ENCODE measurements at regions not wholly inside any gene's neighbourhood (a gene's known extent, or its start where the extent isn't known, plus 50 kb on each side); places are given as distances from the start of the nearest gene placed in this dataset.

- Histone ChIP-seq H3K9me3 (ENCODE audit: insufficient read depth, low read depth, low read length) (no peaks in the 10 kb centered on the region), H3K4me1 (ENCODE audit: insufficient read depth, low read length) (peaks cover 11% of the 10 kb centered on the region), H3K27ac (ENCODE audit: low read depth, low read length) (no peak overlapping the region), H3K9ac (ENCODE audit: low read depth, low read length) (no peak overlapping the region), H3K36me3 (ENCODE audit: insufficient read depth, low read length) (no peaks in the 10 kb centered on the region), H3K27me3 (ENCODE audit: insufficient read depth, low read length) (no peaks in the 10 kb centered on the region), H3K4me3 (ENCODE audit: low read length) (no peak overlapping the region)
- 84% methylated on average over 6 of the region's 8 CpGs for WGBS
Measured at GRCh38 chr4:175376287-175376977, 435.6 kb downstream of the GPM6A start.

GRCh38 chr4:175377203-175377602 is 434.9 kb downstream of the GPM6A start:
- no peaks in the 10 kb centered on the region for H3K9me3 ChIP-seq (ENCODE audit: insufficient read depth, low read depth, low read length)
- 97% methylated on average over 2 of the region's 2 CpGs for WGBS
- H3K27ac ChIP-seq (ENCODE audit: low read depth, low read length): no peak overlapping the region
- no peak overlapping the region for H3K4me3 ChIP-seq (ENCODE audit: low read length)
- H3K4me1 ChIP-seq (ENCODE audit: insufficient read depth, low read length): peaks cover 11% of the 10 kb centered on the region
- no peak overlapping the region for H3K9ac ChIP-seq (ENCODE audit: low read depth, low read length)
- no peaks in the 10 kb centered on the region for H3K36me3 ChIP-seq (ENCODE audit: insufficient read depth, low read length)
- H3K27me3 ChIP-seq (ENCODE audit: insufficient read depth, low read length): no peaks in the 10 kb centered on the region

DNA sequence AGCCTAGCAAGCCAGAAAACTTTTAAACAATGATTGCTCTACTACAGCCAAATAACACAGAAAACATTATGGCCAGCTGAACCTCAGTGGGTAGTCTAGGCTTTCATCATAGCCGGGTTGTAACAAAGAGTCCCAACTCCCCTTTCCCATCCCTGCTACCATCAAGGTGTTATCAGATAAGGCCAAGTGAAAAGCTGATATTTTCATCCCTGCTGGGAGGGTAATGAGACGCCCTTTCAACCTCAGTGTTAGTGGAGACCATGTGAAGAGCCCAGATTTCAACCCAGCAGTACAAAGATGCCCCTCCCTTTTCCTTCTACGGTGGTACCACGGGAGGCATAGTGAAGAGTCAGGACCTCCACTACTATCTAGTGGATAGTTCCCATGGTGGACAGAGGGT is 433.7 kb downstream of the GPM6A start:
- no peak overlapping the region for H3K9ac ChIP-seq (ENCODE audit: low read depth, low read length)
- H3K4me3 ChIP-seq (ENCODE audit: low read length): no peak overlapping the region
- no peak overlapping the region for H3K27ac ChIP-seq (ENCODE audit: low read depth, low read length)
- H3K36me3 ChIP-seq (ENCODE audit: insufficient read depth, low read length): no peaks in the 10 kb centered on the region
- no peaks in the 10 kb centered on the region for H3K9me3 ChIP-seq (ENCODE audit: insufficient read depth, low read depth, low read length)
- peaks cover 11% of the 10 kb centered on the region for H3K4me1 ChIP-seq (ENCODE audit: insufficient read depth, low read length)
- H3K27me3 ChIP-seq (ENCODE audit: insufficient read depth, low read length): no peaks in the 10 kb centered on the region
- 93% methylated on average over 4 of the region's 4 CpGs for WGBS

DNA sequence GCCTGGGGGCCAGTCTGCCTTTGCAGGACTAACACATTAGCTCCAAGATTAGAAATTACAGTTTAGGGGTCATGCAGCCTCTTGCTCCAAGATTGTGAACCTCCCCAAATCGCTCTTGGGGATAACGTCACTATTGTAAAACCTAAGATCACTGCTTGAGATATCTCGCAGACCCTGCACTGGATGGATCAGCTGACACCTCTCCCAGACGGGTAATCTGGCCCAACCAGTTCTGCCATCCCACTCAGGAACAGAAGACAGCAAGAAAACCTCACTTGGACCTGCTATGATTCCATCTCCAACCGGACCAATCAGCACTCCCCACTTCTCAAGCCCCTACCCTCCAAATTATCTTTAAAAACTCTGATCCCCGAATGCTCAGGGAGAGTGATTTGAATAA is 431.2 kb downstream of the GPM6A start:
- H3K9me3 ChIP-seq (ENCODE audit: insufficient read depth, low read depth, low read length): no peaks in the 10 kb centered on the region
- WGBS: 95% methylated on average over 6 of the region's 6 CpGs
- no peaks in the 10 kb centered on the region for H3K36me3 ChIP-seq (ENCODE audit: insufficient read depth, low read length)
- no peak overlapping the region for H3K9ac ChIP-seq (ENCODE audit: low read depth, low read length)
- H3K27me3 ChIP-seq (ENCODE audit: insufficient read depth, low read length): no peaks in the 10 kb centered on the region
- no peak overlapping the region for H3K27ac ChIP-seq (ENCODE audit: low read depth, low read length)
- H3K4me1 ChIP-seq (ENCODE audit: insufficient read depth, low read length): peaks cover 11% of the 10 kb centered on the region
- H3K4me3 ChIP-seq (ENCODE audit: low read length): no peak overlapping the region

- Histone ChIP-seq H3K36me3 (ENCODE audit: insufficient read depth, low read length) (no peaks in the 10 kb centered on the region), H3K9me3 (ENCODE audit: insufficient read depth, low read depth, low read length) (no peaks in the 10 kb centered on the region), H3K27ac (ENCODE audit: low read depth, low read length) (no peak overlapping the region), H3K9ac (ENCODE audit: low read depth, low read length) (no peak overlapping the region), H3K4me3 (ENCODE audit: low read length) (no peak overlapping the region), H3K4me1 (ENCODE audit: insufficient read depth, low read length) (peaks cover 4% of the 10 kb centered on the region; the same call in 1 of the 2 replicates), H3K27me3 (ENCODE audit: insufficient read depth, low read length) (no peaks in the 10 kb centered on the region)
- 95% methylated on average over 1 of the region's 1 CpG for WGBS
Measured at GRCh38 chr4:175385797-175386196, 426.3 kb downstream of the GPM6A start.

DNA sequence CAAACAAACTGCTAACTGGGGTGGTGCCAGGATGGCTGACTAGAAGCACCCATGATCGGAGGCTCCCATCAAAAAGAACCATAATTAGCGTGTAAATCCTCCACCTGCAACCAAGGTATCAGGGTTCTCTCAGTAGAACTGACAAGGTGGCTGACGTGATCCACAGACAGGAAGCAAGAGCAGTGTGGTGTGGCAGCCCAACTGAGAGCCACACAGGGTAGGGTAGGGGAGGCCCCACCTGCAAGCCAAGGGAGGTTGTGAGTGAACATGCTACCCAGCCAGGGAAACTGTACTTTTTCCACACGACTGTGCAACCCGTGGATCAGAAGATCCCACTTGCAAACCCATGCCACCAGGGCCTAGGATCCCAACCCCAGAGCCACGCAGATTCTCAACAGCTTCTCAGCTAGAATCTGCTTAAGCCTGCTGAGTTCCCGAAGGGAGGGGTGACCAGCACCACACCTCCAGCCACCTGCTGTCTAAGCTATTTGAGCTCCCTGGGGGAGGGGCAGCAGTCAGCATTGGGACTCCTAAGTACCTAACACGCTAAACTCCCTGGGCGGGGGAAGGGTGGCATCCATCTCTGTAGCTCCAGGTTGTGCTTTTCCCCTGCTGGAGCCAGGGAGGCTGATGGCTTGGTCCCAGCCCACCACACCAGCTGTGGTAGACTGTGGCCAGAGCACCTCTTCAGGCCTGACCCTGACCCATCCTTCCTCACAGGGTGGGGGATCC is 425.1 kb downstream of the GPM6A start:
- Histone ChIP-seq H3K9me3 (ENCODE audit: insufficient read depth, low read depth, low read length) (no peaks in the 10 kb centered on the region), H3K27me3 (ENCODE audit: insufficient read depth, low read length) (no peaks in the 10 kb centered on the region), H3K4me3 (ENCODE audit: low read length) (no peak overlapping the region), H3K9ac (ENCODE audit: low read depth, low read length) (no peak overlapping the region), H3K27ac (ENCODE audit: low read depth, low read length) (no peak overlapping the region), H3K4me1 (ENCODE audit: insufficient read depth, low read length) (peaks cover 4% of the 10 kb centered on the region; the same call in 1 of the 2 replicates), H3K36me3 (ENCODE audit: insufficient read depth, low read length) (no peaks in the 10 kb centered on the region)
- WGBS: 81% methylated on average over 9 of the region's 9 CpGs

GRCh38 chr4:175394208-175394607 is 417.9 kb downstream of the GPM6A start:
- no peaks in the 10 kb centered on the region for H3K4me1 ChIP-seq (ENCODE audit: insufficient read depth, low read length)
- H3K27ac ChIP-seq (ENCODE audit: low read depth, low read length): no peak overlapping the region
- H3K36me3 ChIP-seq (ENCODE audit: insufficient read depth, low read length): no peaks in the 10 kb centered on the region
- no peaks in the 10 kb centered on the region for H3K27me3 ChIP-seq (ENCODE audit: insufficient read depth, low read length)
- H3K9me3 ChIP-seq (ENCODE audit: insufficient read depth, low read depth, low read length): peaks cover under 1% of the 10 kb centered on the region; the same call in 1 of the 2 replicates
- H3K9ac ChIP-seq (ENCODE audit: low read depth, low read length): no peak overlapping the region
- H3K4me3 ChIP-seq (ENCODE audit: low read length): no peak overlapping the region

DNA sequence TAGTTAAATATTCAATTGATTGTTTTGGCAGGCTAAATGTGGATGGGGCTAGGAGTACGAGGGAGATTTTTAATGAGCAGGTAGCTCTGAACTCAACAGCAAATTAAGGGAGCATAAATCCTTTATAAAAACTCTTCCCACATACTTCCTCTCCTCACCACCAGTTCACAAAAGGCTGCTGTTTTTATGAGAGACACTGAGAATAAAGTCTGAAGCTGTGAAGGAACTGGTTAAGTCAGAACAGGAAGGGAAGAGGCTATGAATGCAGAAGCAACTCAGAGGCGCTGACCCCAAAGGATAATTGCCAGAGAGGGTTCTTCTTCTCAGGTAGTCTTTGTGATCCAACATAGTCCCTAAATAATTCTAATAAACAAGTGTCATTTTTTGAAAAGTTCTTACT is 406.1 kb downstream of the GPM6A start:
- Histone ChIP-seq H3K4me3 (ENCODE audit: low read length) (no peak overlapping the region), H3K36me3 (ENCODE audit: insufficient read depth, low read length) (no peaks in the 10 kb centered on the region), H3K27me3 (ENCODE audit: insufficient read depth, low read length) (no peaks in the 10 kb centered on the region), H3K9ac (ENCODE audit: low read depth, low read length) (no peak overlapping the region), H3K27ac (ENCODE audit: low read depth, low read length) (no peak overlapping the region), H3K4me1 (ENCODE audit: insufficient read depth, low read length) (no peaks in the 10 kb centered on the region), H3K9me3 (ENCODE audit: insufficient read depth, low read depth, low read length) (no peaks in the 10 kb centered on the region)
- WGBS: 100% methylated on average over 1 of the region's 2 CpGs

- no peak overlapping the region for H3K9ac ChIP-seq (ENCODE audit: low read depth, low read length)
- no peaks in the 10 kb centered on the region for H3K9me3 ChIP-seq (ENCODE audit: insufficient read depth, low read depth, low read length)
- H3K36me3 ChIP-seq (ENCODE audit: insufficient read depth, low read length): no peaks in the 10 kb centered on the region
- no peaks in the 10 kb centered on the region for H3K27me3 ChIP-seq (ENCODE audit: insufficient read depth, low read length)
- no peak overlapping the region for H3K27ac ChIP-seq (ENCODE audit: low read depth, low read length)
- WGBS: 97% methylated on average over 2 of the region's 2 CpGs
- no peak overlapping the region for H3K4me3 ChIP-seq (ENCODE audit: low read length)
- no peaks in the 10 kb centered on the region for H3K4me1 ChIP-seq (ENCODE audit: insufficient read depth, low read length)
Measured at GRCh38 chr4:175407926-175408325, 404.1 kb downstream of the GPM6A start.

DNA sequence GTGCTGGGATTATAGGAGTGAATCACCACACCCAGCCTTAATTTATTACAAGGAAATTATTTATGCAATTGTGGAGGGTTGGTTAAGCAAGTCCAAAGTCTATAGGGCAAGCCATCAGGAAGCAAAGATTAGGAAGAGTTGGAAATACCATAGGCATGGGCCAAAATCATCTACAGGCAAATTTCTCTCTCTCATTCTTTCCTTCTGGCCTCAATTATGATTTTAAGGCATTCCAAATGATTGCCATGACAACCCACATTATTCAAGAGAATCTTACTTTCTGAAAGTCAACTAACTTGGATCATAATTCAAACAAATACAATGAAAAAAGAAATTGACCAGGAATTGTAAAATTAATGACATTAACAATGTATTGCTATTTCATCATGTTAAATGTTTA is 400.8 kb downstream of the GPM6A start:
- H3K9me3 ChIP-seq (ENCODE audit: insufficient read depth, low read depth, low read length): peaks cover 13% of the 10 kb centered on the region
- no peak overlapping the region for H3K27ac ChIP-seq (ENCODE audit: low read depth, low read length)
- no peaks in the 10 kb centered on the region for H3K27me3 ChIP-seq (ENCODE audit: insufficient read depth, low read length)

GRCh38 chr4:175412161-175412560 is 399.9 kb downstream of the GPM6A start:
- Histone ChIP-seq H3K9me3 (ENCODE audit: insufficient read depth, low read depth, low read length) (peaks cover 16% of the 10 kb centered on the region), H3K27me3 (ENCODE audit: insufficient read depth, low read length) (no peaks in the 10 kb centered on the region), H3K36me3 (ENCODE audit: insufficient read depth, low read length) (no peaks in the 10 kb centered on the region), H3K9ac (ENCODE audit: low read depth, low read length) (no peak overlapping the region), H3K4me3 (ENCODE audit: low read length) (no peak overlapping the region), H3K27ac (ENCODE audit: low read depth, low read length) (no peak overlapping the region), H3K4me1 (ENCODE audit: insufficient read depth, low read length) (peaks cover 9% of the 10 kb centered on the region)
- 59% methylated on average over 3 of the region's 3 CpGs for WGBS

More for the DNA sequence above, 400.8 kb downstream of the GPM6A start:
- Histone ChIP-seq H3K36me3 (ENCODE audit: insufficient read depth, low read length) (no peaks in the 10 kb centered on the region), H3K4me1 (ENCODE audit: insufficient read depth, low read length) (peaks cover 9% of the 10 kb centered on the region), H3K4me3 (ENCODE audit: low read length) (no peak overlapping the region), H3K9ac (ENCODE audit: low read depth, low read length) (no peak overlapping the region)

All from HUES64 (cell line).